ENCODE measurements at regions not wholly inside any gene's neighbourhood (a gene's known extent, or its start where the extent isn't known, plus 50 kb on each side); places are given as distances from the start of the nearest gene placed in this dataset.

DNA sequence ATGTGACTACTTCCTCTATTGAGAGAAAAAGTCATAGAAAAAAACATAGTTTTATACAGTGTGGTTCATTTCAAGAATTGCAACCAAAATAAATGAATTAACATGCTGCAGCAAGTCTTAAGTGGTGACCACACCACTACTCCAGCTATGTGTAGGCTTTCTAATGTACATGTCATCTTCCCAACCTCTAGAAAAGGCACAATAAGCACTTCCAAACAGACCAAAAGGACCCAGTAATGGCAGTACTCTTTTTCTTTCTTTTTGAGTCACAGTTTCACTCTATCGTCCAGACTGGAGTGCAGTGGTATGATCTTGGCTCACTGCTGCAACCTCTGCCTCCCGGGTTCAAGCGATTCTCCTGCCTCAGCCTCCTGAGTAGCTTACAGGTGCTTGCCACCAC is 219.3 kb upstream of the KBTBD8 start:
- TF ChIP-seq, protein P1, sequence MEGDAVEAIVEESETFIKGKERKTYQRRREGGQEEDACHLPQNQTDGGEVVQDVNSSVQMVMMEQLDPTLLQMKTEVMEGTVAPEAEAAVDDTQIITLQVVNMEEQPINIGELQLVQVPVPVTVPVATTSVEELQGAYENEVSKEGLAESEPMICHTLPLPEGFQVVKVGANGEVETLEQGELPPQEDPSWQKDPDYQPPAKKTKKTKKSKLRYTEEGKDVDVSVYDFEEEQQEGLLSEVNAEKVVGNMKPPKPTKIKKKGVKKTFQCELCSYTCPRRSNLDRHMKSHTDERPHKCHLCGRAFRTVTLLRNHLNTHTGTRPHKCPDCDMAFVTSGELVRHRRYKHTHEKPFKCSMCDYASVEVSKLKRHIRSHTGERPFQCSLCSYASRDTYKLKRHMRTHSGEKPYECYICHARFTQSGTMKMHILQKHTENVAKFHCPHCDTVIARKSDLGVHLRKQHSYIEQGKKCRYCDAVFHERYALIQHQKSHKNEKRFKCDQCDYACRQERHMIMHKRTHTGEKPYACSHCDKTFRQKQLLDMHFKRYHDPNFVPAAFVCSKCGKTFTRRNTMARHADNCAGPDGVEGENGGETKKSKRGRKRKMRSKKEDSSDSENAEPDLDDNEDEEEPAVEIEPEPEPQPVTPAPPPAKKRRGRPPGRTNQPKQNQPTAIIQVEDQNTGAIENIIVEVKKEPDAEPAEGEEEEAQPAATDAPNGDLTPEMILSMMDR (IDR thresholded peaks at IDR 0.05): no peak
- TF ChIP-seq POLR2A (IDR thresholded peaks at IDR 0.05): no peak
